ENCODE measurements at regions not wholly inside any gene's neighbourhood (a gene's known extent, or its start where the extent isn't known, plus 50 kb on each side); places are given as distances from the start of the nearest gene placed in this dataset.

- peaks cover 0 to under 1% (median 0%) of the 10 kb centered on the region in 11 donors for H3K9me3 Mint-ChIP-seq
Observed at GRCh38 chr3:40827942-40828688, 303.4 kb downstream of the ZNF621 start.

GRCh38 chr3:40828741-40829415 is 304.1 kb downstream of the ZNF621 start:
- no peak overlapping the region for H3K4me3 Mint-ChIP-seq
- Histone ChIP-seq H3K4me1 (ENCODE audit: control insufficient read depth in 2 of 2, insufficient read depth in 2 of 2, low read length in 2 of 2) (no peaks in the 10 kb centered on the region), H3K27me3 (ENCODE audit: control insufficient read depth in 2 of 2, insufficient read depth in 2 of 2, low read length in 2 of 2) (no peaks in the 10 kb centered on the region), H3K4me3 (ENCODE audit: low read length) (no peak overlapping the region), H3K27ac (ENCODE audit: low read depth, low read length) (no peak overlapping the region), H3K36me3 (ENCODE audit: control insufficient read depth in 2 of 3, insufficient read depth in 3 of 3, low read length in 3 of 3) (no peaks in the 10 kb centered on the region), H3K9me3 (ENCODE audit: control insufficient read depth in 2 of 3, low read length in 3 of 3) (no peaks in the 10 kb centered on the region)
- H3K4me1 Mint-ChIP-seq, result no peaks in the 10 kb centered on the region
- POLR2A ChIA-PET, result no interaction called here
- DNase-seq (no peak), ATAC-seq (no peak)
- CTCF ChIA-PET, result no interaction called here
- H3K27me3 Mint-ChIP-seq, result peaks cover 0 to 11% (median 5%) of the 10 kb centered on the region in 5 donors
- H3K9me3 Mint-ChIP-seq, result no peaks in the 10 kb centered on the region
- intact Hi-C loops (cut with micrococcal nuclease), result loop anchor here in 1 of 2 donors (10.0 kb wide), 1 partner anchor 244 kb away; no protein-coding TSS in a partner anchor
- no peaks in the 10 kb centered on the region for H3K36me3 Mint-ChIP-seq
- H3K27ac Mint-ChIP-seq, result no peak overlapping the region

More at GRCh38 chr3:40827942-40828688, 303.4 kb downstream of the ZNF621 start:
- POLR2A ChIA-PET, result no interaction called here
- no peaks in the 10 kb centered on the region for H3K36me3 ChIP-seq (ENCODE audit: control insufficient read depth in 2 of 3, insufficient read depth in 3 of 3, low read length in 3 of 3)
- no peak overlapping the region for H3K4me3 Mint-ChIP-seq
- no peak overlapping the region for H3K4me3 ChIP-seq (ENCODE audit: low read length)
- no peaks in the 10 kb centered on the region for H3K9me3 ChIP-seq (ENCODE audit: control insufficient read depth in 2 of 3, low read length in 3 of 3)
- no peaks in the 10 kb centered on the region for H3K36me3 Mint-ChIP-seq
- ATAC-seq, result no peak
- no peaks in the 10 kb centered on the region for H3K4me1 ChIP-seq (ENCODE audit: control insufficient read depth in 2 of 2, insufficient read depth in 2 of 2, low read length in 2 of 2)
- H3K4me1 Mint-ChIP-seq, result no peaks in the 10 kb centered on the region
- no peak for DNase-seq
- intact Hi-C loops (cut with micrococcal nuclease), result loop anchor here in 1 of 2 donors (10.0 kb wide), 1 partner anchor 243 kb away; no protein-coding TSS in a partner anchor
- no peak overlapping the region for H3K27ac Mint-ChIP-seq
- peaks cover 0 to 12% (median 4%) of the 10 kb centered on the region in 5 donors for H3K27me3 Mint-ChIP-seq
- no peak overlapping the region for H3K27ac ChIP-seq (ENCODE audit: low read depth, low read length)
- no peaks in the 10 kb centered on the region for H3K27me3 ChIP-seq (ENCODE audit: control insufficient read depth in 2 of 2, insufficient read depth in 2 of 2, low read length in 2 of 2)
- CTCF ChIA-PET, result no interaction called here

DNA sequence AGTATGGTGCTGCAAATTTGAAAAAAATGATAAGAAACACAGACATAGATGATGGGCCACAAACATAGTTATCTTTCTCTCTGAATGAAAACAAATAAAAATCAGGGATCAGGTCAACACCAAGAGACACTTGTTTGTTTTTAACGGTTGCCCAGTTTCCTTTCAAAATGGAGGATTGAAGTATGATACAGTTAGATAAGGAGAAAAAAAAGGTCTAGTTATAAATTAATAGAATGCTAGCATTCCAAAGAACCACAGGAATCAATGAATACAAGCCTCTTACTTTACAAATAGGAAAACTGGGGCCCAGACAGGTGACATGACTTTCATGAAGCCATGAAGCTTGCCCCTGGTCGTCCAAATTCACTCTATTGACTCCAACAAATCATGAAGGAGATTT is 305.1 kb downstream of the ZNF621 start:
- Mint-ChIP-seq H3K4me3 (no peak overlapping the region), H3K27ac (no peak overlapping the region), H3K9me3 (no peaks in the 10 kb centered on the region), H3K4me1 (no peaks in the 10 kb centered on the region), H3K27me3 (peaks cover 0 to 19% (median 9%) of the 10 kb centered on the region in 5 donors), H3K36me3 (no peaks in the 10 kb centered on the region)
- intact Hi-C loops (cut with micrococcal nuclease), result loop anchor here in 1 of 2 donors (10.0 kb wide), 1 partner anchor 245 kb away; no protein-coding TSS in a partner anchor
- ATAC-seq (no peak), DNase-seq (no peak)
- Histone ChIP-seq H3K9me3 (ENCODE audit: control insufficient read depth in 2 of 3, low read length in 3 of 3) (no peaks in the 10 kb centered on the region), H3K27ac (ENCODE audit: low read depth, low read length) (no peak overlapping the region), H3K4me3 (ENCODE audit: low read length) (no peak overlapping the region), H3K4me1 (ENCODE audit: control insufficient read depth in 2 of 2, insufficient read depth in 2 of 2, low read length in 2 of 2) (no peaks in the 10 kb centered on the region), H3K27me3 (ENCODE audit: control insufficient read depth in 2 of 2, insufficient read depth in 2 of 2, low read length in 2 of 2) (no peaks in the 10 kb centered on the region), H3K36me3 (ENCODE audit: control insufficient read depth in 2 of 3, insufficient read depth in 3 of 3, low read length in 3 of 3) (no peaks in the 10 kb centered on the region)
- CTCF ChIA-PET, result no interaction called here
- POLR2A ChIA-PET, result no interaction called here

DNA sequence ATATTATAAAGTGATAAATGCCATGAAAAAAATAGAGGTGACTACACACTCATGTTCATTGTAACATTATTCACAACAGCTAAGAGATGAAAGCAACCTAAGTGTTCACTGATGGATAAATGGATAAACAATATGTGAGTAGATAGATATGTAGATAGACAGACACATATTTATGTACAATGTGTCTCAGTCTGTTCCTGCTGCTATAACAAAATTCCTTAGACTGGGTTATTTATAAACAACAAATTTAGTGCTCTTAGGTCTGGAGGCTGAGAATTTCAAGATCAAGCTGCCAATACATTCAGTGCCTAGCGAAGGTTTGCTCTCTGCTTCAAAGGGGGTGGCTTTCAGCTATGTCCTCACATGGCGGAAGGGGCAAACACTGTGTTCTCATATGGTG is 312.5 kb downstream of the ZNF621 start:
- Mint-ChIP-seq H3K36me3 (no peaks in the 10 kb centered on the region), H3K27ac (no peak overlapping the region), H3K27me3 (peaks cover 0 to 19% (median 9%) of the 10 kb centered on the region in 5 donors), H3K9me3 (peaks cover 0 to 1% (median 0%) of the 10 kb centered on the region in 11 donors), H3K4me3 (no peak overlapping the region), H3K4me1 (peaks cover 0 to 1% (median 0%) of the 10 kb centered on the region in 7 donors)
- Histone ChIP-seq H3K27me3 (ENCODE audit: control insufficient read depth in 2 of 2, insufficient read depth in 2 of 2, low read length in 2 of 2) (no peaks in the 10 kb centered on the region), H3K36me3 (ENCODE audit: control insufficient read depth in 2 of 3, insufficient read depth in 3 of 3, low read length in 3 of 3) (no peaks in the 10 kb centered on the region), H3K4me3 (ENCODE audit: low read length) (no peak overlapping the region), H3K27ac (ENCODE audit: low read depth, low read length) (no peak overlapping the region), H3K4me1 (ENCODE audit: control insufficient read depth in 2 of 2, insufficient read depth in 2 of 2, low read length in 2 of 2) (no peaks in the 10 kb centered on the region), H3K9me3 (ENCODE audit: control insufficient read depth in 2 of 3, low read length in 3 of 3) (no peaks in the 10 kb centered on the region)
- intact Hi-C loops (cut with micrococcal nuclease), result no loop called here
- ATAC-seq (no peak), DNase-seq (no peak)
- CTCF ChIA-PET, result no interaction called here
- POLR2A ChIA-PET, result no interaction called here

- Histone ChIP-seq H3K27me3 (ENCODE audit: control insufficient read depth in 2 of 2, insufficient read depth in 2 of 2, low read length in 2 of 2) (no peaks in the 10 kb centered on the region), H3K4me3 (ENCODE audit: low read length) (no peak overlapping the region), H3K9me3 (ENCODE audit: control insufficient read depth in 2 of 3, low read length in 3 of 3) (no peaks in the 10 kb centered on the region), H3K4me1 (ENCODE audit: control insufficient read depth in 2 of 2, insufficient read depth in 2 of 2, low read length in 2 of 2) (no peaks in the 10 kb centered on the region), H3K36me3 (ENCODE audit: control insufficient read depth in 2 of 3, insufficient read depth in 3 of 3, low read length in 3 of 3) (no peaks in the 10 kb centered on the region), H3K27ac (ENCODE audit: low read depth, low read length) (no peak overlapping the region)
- H3K4me1 Mint-ChIP-seq, result peaks cover 0 to 1% (median 0%) of the 10 kb centered on the region in 7 donors
- H3K27me3 Mint-ChIP-seq, result peaks cover 2 to 10% (median 9%) of the 10 kb centered on the region in 5 donors
- H3K27ac Mint-ChIP-seq, result no peak overlapping the region
- no peak for DNase-seq
- intact Hi-C loops (cut with micrococcal nuclease), result no loop called here
- ChIA-PET CTCF (no interaction called here), POLR2A (no interaction called here)
- ATAC-seq, result no peak
- H3K36me3 Mint-ChIP-seq, result peaks cover 0 to 3% (median 0%) of the 10 kb centered on the region in 5 donors
- H3K4me3 Mint-ChIP-seq, result no peak overlapping the region
- peaks cover 0 to 9% (median 3%) of the 10 kb centered on the region in 11 donors for H3K9me3 Mint-ChIP-seq
Observed at GRCh38 chr3:40841131-40841530, 316.4 kb downstream of the ZNF621 start.

GRCh38 chr3:40841570-40842109 is 316.9 kb downstream of the ZNF621 start:
- Histone ChIP-seq H3K36me3 (ENCODE audit: control insufficient read depth in 2 of 3, insufficient read depth in 3 of 3, low read length in 3 of 3) (no peaks in the 10 kb centered on the region), H3K27ac (ENCODE audit: low read depth, low read length) (no peak overlapping the region), H3K27me3 (ENCODE audit: control insufficient read depth in 2 of 2, insufficient read depth in 2 of 2, low read length in 2 of 2) (no peaks in the 10 kb centered on the region), H3K9me3 (ENCODE audit: control insufficient read depth in 2 of 3, low read length in 3 of 3) (no peaks in the 10 kb centered on the region), H3K4me1 (ENCODE audit: control insufficient read depth in 2 of 2, insufficient read depth in 2 of 2, low read length in 2 of 2) (no peaks in the 10 kb centered on the region), H3K4me3 (ENCODE audit: low read length) (no peak overlapping the region)
- intact Hi-C loops (cut with micrococcal nuclease), result no loop called here
- Mint-ChIP-seq H3K27me3 (peaks cover 0 to 15% (median 9%) of the 10 kb centered on the region in 5 donors), H3K4me1 (peaks cover 0 to 1% (median 0%) of the 10 kb centered on the region in 7 donors), H3K27ac (no peak overlapping the region), H3K4me3 (no peak overlapping the region), H3K36me3 (peaks cover 0 to 3% (median 0%) of the 10 kb centered on the region in 5 donors), H3K9me3 (peaks cover 0 to 13% (median 3%) of the 10 kb centered on the region in 11 donors)
- DNase-seq (no peak), ATAC-seq (no peak)
- CTCF ChIA-PET, result no interaction called here
- POLR2A ChIA-PET, result no interaction called here
